SH-SY5Y (cell line): ENCODE measurements at regions not wholly inside any gene's neighbourhood (a gene's known extent, or its start where the extent isn't known, plus 50 kb on each side); places are given as distances from the start of the nearest gene placed in this dataset.

Experiments used
- GATA2 ChIP-seq: IDR thresholded peaks from 2 replicates; pipeline ENCODE4 v1.6.1; 2011; ENCODE audit warnings: mild to moderate bottlenecking, low read depth, low read length
- GATA3 ChIP-seq: IDR thresholded peaks from 2 replicates; pipeline ENCODE4 v1.6.1; 2011; ENCODE audit warnings: low read depth, mild to moderate bottlenecking, low read length, moderate library complexity

GRCh38 chr13:81917810-81918209 lies 1576.9 kb upstream of the SPRY2 start:
- TF ChIP-seq GATA3 = no peak
- no peak for TF ChIP-seq GATA2

- TF ChIP-seq GATA2 (no peak), GATA3 (no peak)
Observed at GRCh38 chr13:81916461-81916860, 1575.5 kb upstream of the SPRY2 start.

GRCh38 chr13:81907787-81908372 lies 1567.0 kb upstream of the SPRY2 start:
- TF ChIP-seq GATA2 = no peak
- no peak for TF ChIP-seq GATA3

- no peak for TF ChIP-seq GATA2
- TF ChIP-seq GATA3 = no peak
Observed at GRCh38 chr13:81888855-81889254, 1547.9 kb upstream of the SPRY2 start.

GRCh38 chr13:81874681-81875661 lies 1534.0 kb upstream of the SPRY2 start:
- no peak for TF ChIP-seq GATA2
- TF ChIP-seq GATA3 = no peak

GRCh38 chr13:81874253-81874652 lies 1533.3 kb upstream of the SPRY2 start:
- TF ChIP-seq GATA2 (no peak), GATA3 (no peak)

GRCh38 chr13:81872581-81872980 lies 1531.7 kb upstream of the SPRY2 start:
- TF ChIP-seq GATA2 = no peak

GRCh38 chr13:81848291-81848690 lies 1507.4 kb upstream of the SPRY2 start:
- no peak for TF ChIP-seq GATA2
- TF ChIP-seq GATA3 = no peak

- TF ChIP-seq GATA3 (no peak), GATA2 (no peak)
Observed at GRCh38 chr13:81846771-81847170, 1505.8 kb upstream of the SPRY2 start.

GRCh38 chr13:81821259-81821658 lies 1480.3 kb upstream of the SPRY2 start:
- TF ChIP-seq GATA2 = no peak
- no peak for TF ChIP-seq GATA3

GRCh38 chr13:81800433-81800832 lies 1459.5 kb upstream of the SPRY2 start:
- TF ChIP-seq GATA3 (no peak), GATA2 (no peak)

GRCh38 chr13:81795710-81796109 lies 1454.8 kb upstream of the SPRY2 start:
- TF ChIP-seq GATA3 (no peak), GATA2 (no peak)

- TF ChIP-seq GATA2 = no peak
- TF ChIP-seq GATA3 = no peak
Observed at GRCh38 chr13:81791641-81792040, 1450.7 kb upstream of the SPRY2 start.

GRCh38 chr13:81781471-81781870 lies 1440.5 kb upstream of the SPRY2 start:
- TF ChIP-seq GATA3 (no peak), GATA2 (no peak)

- TF ChIP-seq GATA3 (no peak), GATA2 (no peak)
Observed at GRCh38 chr13:81779876-81780275, 1439.0 kb upstream of the SPRY2 start.
